A549 (cell line): ENCODE measurements at regions not wholly inside any gene's neighbourhood (a gene's known extent, or its start where the extent isn't known, plus 50 kb on each side); places are given as distances from the start of the nearest gene placed in this dataset.

Experiments
- CHD2 ChIP-seq: fragments of 150-350 bp; IDR thresholded peaks from 2 replicates; pipeline ENCODE4 v1.6.1; 2014; ENCODE audit warnings: low read length; ENCODE audit not compliant: partially characterized antibody
- EHMT2 ChIP-seq: fragments of 200-600 bp; sonication (generic); IDR thresholded peaks from 2 replicates; pipeline ENCODE4 v1.6.1; 2016; ENCODE audit warnings: antibody characterized with exemption, low read depth, mild to moderate bottlenecking, moderate library complexity

DNA sequence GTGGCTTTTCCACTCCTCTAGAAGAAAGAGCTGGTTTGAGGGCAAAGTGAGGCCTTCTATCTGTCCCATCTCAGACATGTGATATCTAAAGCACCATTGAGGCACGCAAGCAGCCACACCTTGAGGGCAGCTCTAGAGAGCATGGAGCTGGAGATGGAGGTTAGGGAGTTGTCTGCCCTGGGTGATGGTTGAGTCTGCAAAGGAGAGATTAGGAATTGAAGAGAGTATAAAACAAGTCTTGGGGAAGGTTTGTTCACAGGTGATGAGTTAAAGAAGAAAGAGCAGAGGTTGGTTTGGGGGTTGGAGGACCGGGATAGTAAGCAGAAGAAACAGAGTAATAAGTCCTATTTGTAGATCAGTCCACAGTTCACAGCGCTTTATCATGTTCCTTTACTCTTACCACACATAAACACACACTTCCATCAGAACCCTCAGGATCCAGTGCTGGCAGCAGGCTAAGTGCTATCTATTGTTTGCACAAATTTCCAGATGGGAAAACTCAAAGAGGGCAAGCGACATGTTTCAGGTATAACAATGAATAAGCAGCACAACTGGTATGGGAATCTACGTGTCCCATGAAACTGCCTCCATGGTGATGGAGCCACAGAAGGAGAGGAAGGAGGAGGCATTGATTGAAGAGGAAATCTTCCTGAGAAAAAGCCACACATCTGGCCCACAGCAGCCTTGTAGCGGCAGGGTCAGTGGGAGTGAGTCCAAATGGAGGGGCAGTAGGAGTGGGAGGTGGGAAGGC is 65.8 kb downstream of the RASSF10 start:
- TF ChIP-seq EHMT2 (no peak), CHD2 (no peak)
